H4 (cell line): ENCODE measurements at regions not wholly inside any gene's neighbourhood (a gene's known extent, or its start where the extent isn't known, plus 50 kb on each side); places are given as distances from the start of the nearest gene placed in this dataset.

Experiments used
- DNase-seq: peaks from one replicate; pipeline ENCODE4 v3.0.0-alpha.2; 2015; ENCODE audit warnings: low spot score

GRCh38 chr3:24929521-24929920 lies 434.9 kb upstream of the THRB start:
- no peak for DNase-seq

GRCh38 chr3:24933401-24933800 lies 438.8 kb upstream of the THRB start:
- no peak for DNase-seq

GRCh38 chr3:24936574-24936973 lies 441.9 kb upstream of the THRB start:
- no peak for DNase-seq

GRCh38 chr3:24937228-24937627 lies 442.6 kb upstream of the THRB start:
- no peak for DNase-seq

GRCh38 chr3:24937780-24938179 lies 443.1 kb upstream of the THRB start:
- DNase-seq: no peak

GRCh38 chr3:24943961-24944360 lies 449.3 kb upstream of the THRB start:
- no peak for DNase-seq

- DNase-seq: no peak
These were observed 450.3 kb upstream of the THRB start for GRCh38 chr3:24944805-24945520.

- DNase-seq: no peak
These were observed 450.9 kb upstream of the THRB start for GRCh38 chr3:24945563-24945962.

GRCh38 chr3:24947103-24947502 lies 452.5 kb upstream of the THRB start:
- DNase-seq: no peak

GRCh38 chr3:24951180-24951579 lies 456.5 kb upstream of the THRB start:
- no peak for DNase-seq

- DNase-seq: no peak
These were observed 457.7 kb upstream of the THRB start for GRCh38 chr3:24952388-24952787.

- no peak for DNase-seq
These were observed 458.6 kb upstream of the THRB start for GRCh38 chr3:24953060-24953771.

- no peak for DNase-seq
These were observed 462.0 kb upstream of the THRB start for GRCh38 chr3:24956613-24957012.

GRCh38 chr3:24958271-24958670 lies 463.6 kb upstream of the THRB start:
- DNase-seq: no peak

GRCh38 chr3:24958910-24959447 lies 464.3 kb upstream of the THRB start:
- DNase-seq: no peak

- peak; percentile 11 for DNase-seq
These were observed 464.1 kb upstream of the RARB start for GRCh38 chr3:24963762-24964625.

- DNase-seq: no peak
These were observed 462.2 kb upstream of the RARB start for GRCh38 chr3:24965706-24966385.

- DNase-seq: no peak
These were observed 460.0 kb upstream of the RARB start for GRCh38 chr3:24968036-24968435.

GRCh38 chr3:24972491-24972890 lies 455.6 kb upstream of the RARB start:
- DNase-seq: no peak

- no peak for DNase-seq
These were observed 446.8 kb upstream of the RARB start for GRCh38 chr3:24981309-24981708.

GRCh38 chr3:24981924-24982323 lies 446.1 kb upstream of the RARB start:
- DNase-seq: no peak

GRCh38 chr3:24985668-24986067 lies 442.4 kb upstream of the RARB start:
- DNase-seq: no peak
